OCI-M1 (cell line): ENCODE measurements at regions not wholly inside any gene's neighbourhood (a gene's known extent, or its start where the extent isn't known, plus 50 kb on each side); places are given as distances from the start of the nearest gene placed in this dataset.
A peak's percentile ranks its signal among the peaks of the same experiment; 100 is the strongest.

Source experiments
- DNase-seq: peaks from one replicate; lab custom pipeline; 2025; lab: John Stamatoyannopoulos, UW

- no peak for DNase-seq
Measured at GRCh38 chr1:37277366-37277765, 197.0 kb upstream of the ZC3H12A start.

GRCh38 chr1:37281354-37281753, 193.0 kb upstream of the ZC3H12A start:
- no peak for DNase-seq

- DNase-seq = no peak
Measured at GRCh38 chr1:37282764-37283163, 191.6 kb upstream of the ZC3H12A start.

GRCh38 chr1:37284053-37284452, 190.3 kb upstream of the ZC3H12A start:
- no peak for DNase-seq

- no peak for DNase-seq
Measured at GRCh38 chr1:37286881-37287280, 187.5 kb upstream of the ZC3H12A start.

GRCh38 chr1:37288900-37289299, 185.5 kb upstream of the ZC3H12A start:
- DNase-seq = peak; percentile 62

GRCh38 chr1:37290718-37291117, 183.7 kb upstream of the ZC3H12A start:
- DNase-seq = no peak

GRCh38 chr1:37292789-37293188, 181.6 kb upstream of the ZC3H12A start:
- DNase-seq = no peak

GRCh38 chr1:37294096-37294495, 180.3 kb upstream of the ZC3H12A start:
- DNase-seq = no peak

GRCh38 chr1:37294529-37294928, 179.9 kb upstream of the ZC3H12A start:
- DNase-seq = peak; percentile 2

GRCh38 chr1:37298769-37299168, 175.6 kb upstream of the ZC3H12A start:
- DNase-seq = no peak

- no peak for DNase-seq
Measured at GRCh38 chr1:37299216-37299615, 175.2 kb upstream of the ZC3H12A start.

- no peak for DNase-seq
Measured at GRCh38 chr1:37303884-37304574, 170.4 kb upstream of the ZC3H12A start.

GRCh38 chr1:37305108-37305507, 169.3 kb upstream of the ZC3H12A start:
- DNase-seq = no peak

- DNase-seq = no peak
Measured at GRCh38 chr1:37305841-37306240, 168.5 kb upstream of the ZC3H12A start.

- DNase-seq = no peak
Measured at GRCh38 chr1:37306461-37306860, 167.9 kb upstream of the ZC3H12A start.

GRCh38 chr1:37306871-37307270, 167.5 kb upstream of the ZC3H12A start:
- DNase-seq = no peak

- no peak for DNase-seq
Measured at GRCh38 chr1:37308031-37308960, 166.1 kb upstream of the ZC3H12A start.

- no peak for DNase-seq
Measured at GRCh38 chr1:37309574-37309973, 164.8 kb upstream of the ZC3H12A start.

- DNase-seq = no peak
Measured at GRCh38 chr1:37310064-37310463, 164.3 kb upstream of the ZC3H12A start.

- no peak for DNase-seq
Measured at GRCh38 chr1:37315371-37315846, 159.0 kb upstream of the ZC3H12A start.

- DNase-seq = no peak
Measured at GRCh38 chr1:37317870-37318467, 156.4 kb upstream of the ZC3H12A start.

GRCh38 chr1:37318490-37318889, 155.9 kb upstream of the ZC3H12A start:
- DNase-seq = no peak
